Stimulated activated CD4-positive, alpha-beta T cell treated with anti-CD3 and anti-CD28 coated beads, Interleukin-1b, Interleukin-23, amount 100 ng/mL, for 48 hours (primary cell): ENCODE measurements at regions not wholly inside any gene's neighbourhood (a gene's known extent, or its start where the extent isn't known, plus 50 kb on each side); places are given as distances from the start of the nearest gene placed in this dataset.

Experiments used
- DNase-seq: peaks from one replicate; pipeline ENCODE4 v3.0.0-alpha.2; 2020

DNA sequence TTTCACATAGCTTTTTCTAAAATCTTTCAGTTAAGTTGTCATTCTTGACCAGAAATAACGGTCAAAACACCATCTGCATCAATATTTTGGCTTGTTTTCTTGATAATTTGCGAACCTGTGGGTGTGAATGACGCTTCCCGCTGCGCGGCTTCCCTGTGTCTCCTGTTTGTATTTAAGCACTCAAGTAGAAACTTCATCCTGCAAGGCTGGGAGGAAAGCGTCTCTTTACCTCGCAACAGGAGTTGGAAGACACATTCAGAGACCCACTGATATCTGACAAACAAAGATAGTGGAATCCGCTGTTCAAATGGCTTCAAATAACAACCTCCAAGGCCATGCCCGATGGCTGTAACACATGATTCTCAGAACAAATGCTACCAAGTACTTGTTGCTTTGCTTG, 704.9 kb downstream of the DCDC2C start:
- no peak for DNase-seq

DNA sequence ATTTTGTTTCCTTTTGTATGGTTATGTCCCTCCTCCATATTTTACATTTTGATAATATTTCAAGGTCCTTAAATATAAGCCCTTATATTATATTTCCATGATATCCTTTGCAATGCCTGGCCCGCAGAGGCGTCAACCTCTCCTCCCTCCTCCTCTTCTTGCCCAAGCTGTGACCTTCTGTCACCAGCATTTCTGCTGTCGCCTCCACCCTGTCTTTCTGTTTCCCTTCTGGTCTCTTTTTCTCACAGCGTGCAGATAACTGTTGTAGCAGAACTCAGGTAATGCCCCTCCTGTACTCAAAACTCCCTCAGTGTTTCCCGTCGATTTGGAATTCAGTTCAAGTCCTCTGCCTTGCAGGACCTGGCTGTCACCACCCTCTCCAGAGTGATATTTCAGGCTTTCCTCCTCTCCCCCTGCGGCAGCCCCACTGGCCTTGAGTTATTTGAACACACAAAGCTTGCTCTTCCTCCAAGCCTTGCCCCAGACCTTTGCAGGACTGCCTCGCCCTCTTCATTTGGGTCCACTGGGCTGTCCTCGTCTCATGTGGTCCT, 709.3 kb downstream of the DCDC2C start:
- no peak for DNase-seq

DNA sequence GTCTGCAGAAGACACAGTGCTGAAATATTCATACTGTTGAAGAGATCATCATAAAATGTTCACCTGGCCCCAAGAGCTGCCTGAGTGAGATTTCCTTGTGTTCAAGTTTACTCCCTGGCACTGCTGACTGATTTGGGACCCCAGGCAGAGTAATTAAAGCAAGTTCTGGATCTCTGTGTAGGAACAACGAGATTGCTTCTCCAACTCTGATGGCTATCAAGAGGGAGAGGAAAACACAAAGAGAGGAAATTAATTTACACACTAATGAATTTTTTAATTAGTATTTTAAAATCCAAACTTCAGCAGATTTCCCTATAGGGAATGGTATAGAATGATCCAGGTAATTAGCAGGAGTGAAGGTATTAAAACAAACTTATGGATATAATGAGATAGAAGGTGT, 711.8 kb downstream of the DCDC2C start:
- no peak for DNase-seq

DNA sequence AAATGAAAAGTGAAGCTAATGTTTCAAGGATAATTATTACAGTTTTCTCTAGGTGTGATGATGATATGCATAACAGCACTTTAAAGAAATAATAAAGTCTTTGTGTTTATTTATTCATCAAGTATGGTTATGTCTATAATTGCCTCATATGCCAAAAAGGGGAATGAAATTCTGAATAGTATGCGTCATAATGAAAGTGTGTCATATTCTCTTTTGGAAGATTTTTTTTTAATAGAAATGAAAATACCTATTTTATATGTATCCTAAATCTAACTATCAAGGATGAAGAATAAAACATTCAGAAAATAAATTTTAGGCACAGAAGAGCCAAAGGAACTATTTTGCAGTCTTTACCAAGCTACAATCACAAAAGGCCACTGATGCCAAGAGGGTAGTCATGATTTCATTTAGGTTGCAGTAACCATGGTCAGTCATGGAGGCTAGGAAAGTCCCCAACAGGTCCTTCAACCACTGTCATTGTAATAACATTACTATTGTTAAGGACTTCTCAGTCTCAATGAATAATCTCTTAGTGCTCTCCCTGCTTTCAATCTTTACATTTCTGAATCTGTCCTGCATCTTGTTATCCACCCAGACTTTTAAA, 712.5 kb downstream of the DCDC2C start:
- no peak for DNase-seq

DNA sequence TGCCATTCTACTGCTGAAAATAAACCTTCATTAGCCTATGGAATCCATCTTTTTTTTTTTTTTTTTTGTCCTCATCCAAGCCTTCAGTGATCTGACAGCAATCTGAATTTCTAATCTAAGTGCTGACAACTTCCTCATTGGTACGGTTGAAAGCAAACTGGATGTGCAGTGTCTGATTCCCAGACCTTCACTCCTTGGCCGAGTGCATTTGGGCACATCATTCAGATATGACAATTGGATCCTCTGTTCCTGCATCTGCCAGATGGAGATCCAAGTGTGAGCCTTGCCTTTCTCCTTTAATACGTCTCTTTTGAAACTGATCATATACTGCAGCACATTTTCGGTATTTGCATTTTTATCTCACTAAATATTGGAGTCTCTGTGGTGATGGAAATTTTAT, 713.1 kb downstream of the DCDC2C start:
- no peak for DNase-seq

DNA sequence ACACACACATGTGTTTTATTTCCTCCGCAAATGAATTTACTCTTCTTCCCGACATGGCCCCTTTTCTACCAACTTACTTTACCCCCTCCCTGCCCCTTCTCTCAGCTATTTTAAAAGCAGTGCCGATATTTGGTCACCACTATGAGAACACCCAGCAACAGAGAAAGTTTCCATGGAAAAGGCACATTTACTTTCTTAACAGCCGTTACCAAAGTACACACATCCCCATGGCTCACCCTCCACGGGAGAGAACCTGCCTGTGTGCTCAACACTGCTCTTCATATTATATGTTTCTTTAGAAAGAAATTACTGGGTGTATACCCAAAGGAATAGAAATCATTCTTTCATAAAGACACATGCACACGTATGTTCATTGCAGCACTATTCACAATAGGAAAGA, 714.4 kb downstream of the DCDC2C start:
- DNase-seq: no peak

DNA sequence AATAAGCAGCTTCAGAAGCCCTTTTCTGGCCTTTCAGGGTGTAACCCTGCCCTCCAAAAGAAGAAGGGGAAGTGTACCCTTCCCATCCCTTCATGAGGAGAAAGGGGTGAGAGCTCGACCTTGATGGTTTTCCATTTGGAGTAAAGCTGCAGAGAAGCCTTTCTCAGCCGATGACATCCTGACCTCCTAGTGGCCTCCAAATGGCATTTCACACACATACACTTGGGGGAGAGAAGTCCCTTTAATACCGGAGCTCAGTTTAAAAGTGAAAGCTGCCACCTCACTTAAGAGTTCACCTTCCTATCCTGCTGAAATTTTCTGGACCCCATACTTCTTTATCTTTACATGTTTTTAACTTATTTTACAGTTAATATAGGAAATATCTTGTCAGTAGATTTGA, 716.7 kb downstream of the DCDC2C start:
- no peak for DNase-seq

DNA sequence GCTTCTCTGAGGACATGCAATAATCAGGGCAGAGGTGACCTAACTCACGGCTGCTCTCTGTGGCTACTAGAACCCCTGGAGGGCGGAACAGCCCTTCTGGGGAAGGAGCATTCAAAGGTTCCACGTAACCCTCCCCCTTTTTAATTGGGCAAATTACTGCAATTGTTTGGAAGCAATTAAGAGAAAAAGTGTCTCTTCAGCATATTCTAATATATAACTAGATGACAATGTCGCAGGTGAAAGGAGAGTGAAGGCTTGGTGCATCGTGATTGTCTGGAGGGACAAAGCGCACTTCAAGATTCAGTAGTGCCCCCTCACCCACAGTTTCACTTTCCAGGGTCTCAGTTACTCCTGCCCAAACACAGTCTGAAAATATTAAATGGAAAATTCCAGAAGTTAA, 720.8 kb downstream of the DCDC2C start:
- DNase-seq: no peak

DNA sequence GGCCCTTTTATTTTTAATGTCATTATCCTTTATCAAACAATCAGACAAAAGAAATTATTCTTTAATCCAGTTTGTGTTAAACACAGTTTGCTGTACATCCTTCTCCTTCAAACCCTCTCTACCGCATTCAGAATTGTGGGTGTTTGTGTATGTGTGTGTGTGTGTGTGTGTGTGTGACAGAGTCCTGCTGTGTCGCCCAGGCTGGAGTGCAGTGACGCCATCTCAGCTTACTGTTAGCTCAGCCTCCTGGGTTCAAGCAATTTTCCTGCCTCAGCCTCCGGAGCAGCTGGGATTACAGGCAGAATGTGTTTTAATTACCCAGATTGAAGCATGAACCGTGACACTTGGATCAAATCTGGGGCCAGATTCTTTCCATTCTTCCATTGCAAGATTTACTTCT, 723.7 kb downstream of the DCDC2C start:
- DNase-seq: no peak

DNA sequence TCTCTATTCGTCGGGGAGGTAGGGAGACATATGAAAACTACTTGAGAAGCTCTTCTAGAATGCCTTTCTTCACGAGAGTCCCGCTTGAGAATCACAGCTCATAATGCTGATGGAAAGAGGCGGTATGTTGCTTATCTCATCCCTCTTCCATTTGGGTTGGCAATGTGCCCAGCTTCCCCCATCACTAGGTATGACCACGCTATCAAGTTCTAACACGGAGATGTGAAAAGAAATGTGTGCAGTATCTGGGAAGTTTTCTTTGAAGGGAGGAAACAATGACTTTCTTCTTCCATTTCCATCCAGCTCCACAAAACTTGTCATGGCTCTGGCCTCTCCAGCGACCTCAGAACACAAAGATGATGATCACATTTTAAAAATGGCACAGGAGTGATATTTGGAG, 742.4 kb downstream of the DCDC2C start:
- no peak for DNase-seq

DNA sequence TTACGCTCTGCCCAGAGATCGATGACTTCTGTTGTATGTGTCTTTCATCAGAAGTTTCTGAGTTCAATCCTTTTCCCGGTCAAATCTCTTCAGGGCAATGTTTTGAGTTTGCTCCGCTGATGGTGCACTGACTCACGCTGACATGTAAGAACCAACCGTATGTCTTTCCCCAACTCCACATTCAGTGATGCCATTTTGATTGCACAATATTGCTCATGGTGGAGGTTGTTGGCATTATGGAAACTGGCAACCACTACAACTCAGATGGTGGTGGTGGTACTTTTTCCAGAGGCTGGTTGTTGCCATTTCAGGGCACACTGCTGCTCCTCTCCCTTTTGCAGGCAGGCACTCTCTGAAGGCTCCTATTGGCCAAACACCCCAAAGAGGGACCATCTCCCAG, 751.5 kb downstream of the DCDC2C start:
- DNase-seq: no peak

DNA sequence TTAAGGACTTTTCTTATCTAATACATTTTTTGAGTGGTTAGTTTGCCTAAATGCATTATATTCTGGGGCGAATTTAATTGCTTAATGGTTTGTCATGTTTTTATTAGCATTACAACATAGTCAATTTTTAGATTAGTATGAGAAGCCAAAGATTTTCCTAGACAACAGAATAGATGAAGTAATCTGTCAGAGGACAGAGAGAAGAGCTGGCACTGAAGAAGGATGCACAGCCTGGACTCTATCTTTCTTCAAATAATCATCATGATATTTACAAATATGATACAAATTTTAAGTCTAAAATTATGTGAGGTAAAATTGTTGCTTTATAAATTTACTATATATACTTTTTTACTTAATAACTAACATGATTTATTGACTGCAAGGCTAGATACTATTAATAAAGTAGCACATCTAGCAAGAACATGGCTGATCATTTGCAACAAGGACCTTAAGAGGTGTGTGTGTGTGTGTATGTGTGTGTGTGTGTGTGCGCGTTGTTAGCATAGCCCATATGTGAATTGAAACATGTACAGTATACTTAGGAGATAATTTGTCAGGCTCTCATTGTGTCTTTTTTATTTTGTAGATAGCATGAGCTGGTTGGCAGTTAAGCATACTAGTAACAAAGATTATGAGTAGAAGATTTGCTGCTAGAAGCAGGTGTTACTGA, 752.2 kb downstream of the DCDC2C start:
- DNase-seq: no peak

DNA sequence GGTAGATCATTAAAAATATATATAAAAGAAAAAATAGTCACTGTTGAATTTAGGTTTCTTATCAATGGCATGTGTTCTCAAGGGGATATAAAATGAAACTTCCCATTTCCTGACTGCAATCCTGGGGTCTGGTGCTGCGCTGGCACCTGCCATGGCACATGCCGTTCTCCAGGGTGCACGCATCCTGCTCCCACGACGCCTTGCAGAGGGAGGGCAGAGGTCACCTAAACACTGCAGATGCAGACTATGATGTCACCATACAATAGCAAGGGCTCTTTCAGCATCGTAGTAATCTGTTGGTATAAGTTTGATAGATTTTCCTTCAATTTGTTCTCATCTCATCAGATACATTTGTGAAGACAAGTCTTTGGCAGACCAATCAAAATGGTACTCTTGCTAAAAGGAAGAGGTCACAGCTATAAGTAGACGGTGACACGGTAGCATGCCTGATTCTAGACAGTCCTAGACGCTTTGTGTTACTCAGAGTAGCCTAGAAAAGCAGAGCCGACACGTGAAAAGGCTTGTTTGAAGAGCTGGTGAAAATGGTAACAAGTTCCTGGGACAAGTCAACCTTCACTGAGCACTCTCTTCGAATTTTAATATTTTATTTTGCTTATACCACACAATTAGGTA, 761.4 kb downstream of the DCDC2C start:
- no peak for DNase-seq

DNA sequence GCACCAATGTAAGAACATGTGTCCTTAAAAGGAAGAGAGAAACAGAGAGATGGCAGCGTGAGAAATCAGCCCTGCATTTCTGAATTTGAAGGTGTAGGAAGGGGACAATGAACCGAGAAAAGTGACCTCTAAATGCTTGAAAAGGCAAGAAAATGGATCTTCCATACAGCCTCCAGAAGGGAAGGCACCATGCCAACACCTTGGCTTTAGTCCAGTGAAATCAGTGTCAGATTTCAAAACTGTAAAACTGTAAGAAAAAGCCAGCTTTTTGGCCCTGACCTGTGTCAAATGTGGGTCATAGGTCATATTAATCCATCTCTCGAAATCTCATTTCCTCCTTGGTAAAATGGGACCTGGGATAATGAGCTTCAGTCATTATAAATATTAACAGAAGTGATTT, 762.3 kb downstream of the DCDC2C start:
- no peak for DNase-seq

DNA sequence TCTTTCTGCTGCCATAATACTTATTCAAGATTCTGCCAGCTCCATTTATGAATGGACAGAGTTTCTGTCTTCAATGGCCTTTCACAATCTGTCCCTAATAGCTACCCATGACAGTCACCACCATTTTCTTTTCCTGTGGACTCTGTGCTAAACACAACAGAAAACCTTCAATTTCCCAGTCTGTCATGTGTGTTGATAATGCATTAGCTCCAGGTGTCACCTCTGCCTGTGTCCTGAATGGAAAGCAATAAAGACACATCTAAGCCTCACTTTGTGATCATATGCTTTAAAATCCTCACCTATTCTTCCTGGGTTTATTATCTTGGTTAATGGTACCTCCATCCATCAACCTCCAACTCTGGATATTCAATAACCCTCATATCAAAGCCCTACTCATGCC, 772.2 kb downstream of the DCDC2C start:
- DNase-seq: no peak

DNA sequence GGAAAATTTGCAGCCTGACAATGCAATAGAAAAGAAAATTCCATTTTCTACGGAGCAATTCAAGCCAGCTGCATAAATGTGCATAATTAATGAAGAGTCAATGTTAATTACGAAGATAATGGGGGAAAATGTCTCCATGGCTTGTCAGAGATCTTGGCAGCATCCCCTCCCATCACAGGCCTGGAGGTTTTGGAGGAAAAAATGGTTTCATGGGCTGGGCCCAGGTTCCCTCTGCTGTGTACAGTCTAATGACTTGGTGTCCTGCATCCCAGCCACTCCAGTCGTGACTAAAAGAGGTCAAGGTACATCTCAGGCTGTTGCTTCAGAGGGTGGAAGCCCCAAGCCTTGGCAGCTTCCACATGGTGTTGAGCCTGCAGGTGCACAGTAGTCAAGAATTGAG, 779.7 kb downstream of the DCDC2C start:
- no peak for DNase-seq

DNA sequence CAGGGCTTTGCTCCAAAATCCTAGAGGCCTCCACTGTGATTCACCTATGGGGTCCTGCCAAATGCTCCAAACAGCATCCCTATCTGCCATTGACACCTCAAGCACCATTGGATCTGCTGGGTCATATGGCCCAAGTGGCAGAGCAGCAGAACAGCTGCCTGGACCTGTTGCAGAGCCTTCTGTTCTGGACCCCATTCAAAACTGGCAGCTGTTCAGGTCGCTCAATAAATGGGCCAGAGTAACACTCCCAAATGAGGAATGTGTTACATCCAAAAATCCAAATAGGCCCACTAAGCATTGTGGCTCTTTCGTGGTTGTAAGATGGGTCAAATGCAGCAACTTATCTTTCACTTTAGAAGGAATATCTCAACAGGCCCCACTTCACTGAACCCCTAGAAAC, 783.6 kb downstream of the DCDC2C start:
- DNase-seq: no peak

DNA sequence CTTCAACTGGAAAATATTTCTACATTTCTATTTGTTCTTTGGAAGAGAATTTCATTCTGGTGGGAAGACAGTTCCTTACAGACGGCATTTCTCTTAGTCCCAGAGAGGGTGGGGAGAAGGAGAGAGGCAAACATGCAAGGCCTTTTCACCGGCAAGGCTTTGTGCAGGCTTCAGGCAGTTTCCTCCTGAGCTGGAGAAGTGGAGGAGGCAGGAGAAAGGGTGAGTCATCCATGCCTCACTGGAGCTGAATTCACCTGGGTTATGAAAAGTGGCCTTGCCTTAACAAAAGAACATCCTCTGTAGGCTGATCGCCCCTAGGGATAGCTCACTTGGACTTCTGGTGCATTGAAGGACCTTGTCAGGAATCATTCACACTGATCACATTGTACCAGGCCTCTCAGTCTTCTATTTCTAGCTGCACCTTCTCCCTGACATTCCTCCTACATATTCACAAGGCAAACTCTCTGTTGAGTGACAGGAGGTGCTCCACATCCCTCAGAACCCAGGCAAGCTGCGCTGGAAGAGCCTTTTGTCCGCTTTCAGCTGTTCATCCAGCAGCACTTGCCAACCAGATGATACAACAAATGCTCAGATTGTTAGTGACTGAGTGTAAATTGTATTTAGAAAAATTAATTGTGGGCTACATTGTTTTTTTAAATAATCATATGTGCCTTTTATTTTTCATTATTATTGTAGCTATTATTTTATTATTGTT, 796.1 kb downstream of the DCDC2C start:
- DNase-seq: no peak

DNA sequence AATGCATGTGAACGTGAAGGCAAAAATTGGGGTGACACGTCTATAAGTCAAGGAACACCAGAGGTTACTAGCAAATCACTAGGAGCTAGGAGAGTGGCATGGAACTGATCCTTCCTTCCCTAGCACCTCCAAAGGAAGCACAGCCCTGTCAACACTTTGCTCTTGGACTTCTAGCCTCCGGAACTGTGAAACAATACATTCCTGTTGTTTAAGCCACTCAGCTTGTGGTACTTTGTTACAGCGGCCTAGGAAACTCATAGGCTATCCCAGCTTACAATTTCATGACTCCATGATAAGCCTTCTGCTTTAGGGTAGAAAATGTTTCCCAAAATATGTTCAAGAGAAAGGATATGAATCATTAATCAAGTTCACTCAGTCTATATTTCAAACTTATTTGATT, 798.1 kb downstream of the DCDC2C start:
- DNase-seq: no peak

DNA sequence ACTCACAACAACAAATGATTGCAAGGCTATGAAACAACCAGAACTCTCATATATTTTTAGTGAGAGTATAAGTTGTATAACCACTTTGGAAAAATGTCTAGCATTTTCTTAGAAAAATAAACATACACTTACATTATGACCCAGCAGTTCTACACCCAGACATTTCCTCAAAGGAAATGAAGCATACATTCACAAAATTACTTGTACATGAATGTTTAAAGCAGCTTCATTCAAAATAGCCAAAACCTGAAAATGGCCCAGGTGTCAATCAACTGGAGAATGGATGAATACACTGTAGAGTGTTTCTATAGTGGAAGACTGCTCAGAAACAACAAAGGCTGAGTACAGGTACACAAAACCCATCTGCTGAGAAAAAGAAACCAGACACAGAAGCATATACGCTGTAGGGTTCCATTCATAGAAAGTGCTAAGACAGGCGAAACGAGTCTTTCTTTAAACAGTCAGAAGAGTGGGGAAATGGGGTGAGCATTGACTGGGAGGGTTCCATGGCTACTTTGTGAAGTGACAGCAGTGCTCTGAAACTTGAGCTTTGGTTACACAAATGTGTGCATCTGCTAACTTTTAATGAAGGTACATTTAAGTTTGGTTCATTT, 799.0 kb downstream of the DCDC2C start:
- no peak for DNase-seq

DNA sequence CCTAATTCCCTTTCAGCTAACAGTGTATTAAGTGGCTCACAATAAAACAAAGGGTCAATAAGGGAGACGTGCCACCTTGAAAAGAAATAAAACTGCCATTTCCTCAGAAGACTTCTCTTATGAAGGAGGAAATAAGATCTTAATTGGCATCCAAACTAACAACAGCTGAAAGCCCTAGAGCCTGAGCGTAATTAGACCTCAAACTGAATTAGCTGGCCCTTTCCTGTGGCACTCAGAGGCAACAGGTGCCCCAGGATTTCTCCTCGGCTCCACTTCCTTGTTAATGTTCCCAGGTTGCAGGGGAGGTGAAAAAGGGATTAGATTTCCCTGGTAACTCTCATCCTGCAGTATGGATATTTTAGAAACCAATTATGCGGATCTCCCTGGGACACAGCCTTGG, 804.3 kb downstream of the DCDC2C start:
- no peak for DNase-seq

DNA sequence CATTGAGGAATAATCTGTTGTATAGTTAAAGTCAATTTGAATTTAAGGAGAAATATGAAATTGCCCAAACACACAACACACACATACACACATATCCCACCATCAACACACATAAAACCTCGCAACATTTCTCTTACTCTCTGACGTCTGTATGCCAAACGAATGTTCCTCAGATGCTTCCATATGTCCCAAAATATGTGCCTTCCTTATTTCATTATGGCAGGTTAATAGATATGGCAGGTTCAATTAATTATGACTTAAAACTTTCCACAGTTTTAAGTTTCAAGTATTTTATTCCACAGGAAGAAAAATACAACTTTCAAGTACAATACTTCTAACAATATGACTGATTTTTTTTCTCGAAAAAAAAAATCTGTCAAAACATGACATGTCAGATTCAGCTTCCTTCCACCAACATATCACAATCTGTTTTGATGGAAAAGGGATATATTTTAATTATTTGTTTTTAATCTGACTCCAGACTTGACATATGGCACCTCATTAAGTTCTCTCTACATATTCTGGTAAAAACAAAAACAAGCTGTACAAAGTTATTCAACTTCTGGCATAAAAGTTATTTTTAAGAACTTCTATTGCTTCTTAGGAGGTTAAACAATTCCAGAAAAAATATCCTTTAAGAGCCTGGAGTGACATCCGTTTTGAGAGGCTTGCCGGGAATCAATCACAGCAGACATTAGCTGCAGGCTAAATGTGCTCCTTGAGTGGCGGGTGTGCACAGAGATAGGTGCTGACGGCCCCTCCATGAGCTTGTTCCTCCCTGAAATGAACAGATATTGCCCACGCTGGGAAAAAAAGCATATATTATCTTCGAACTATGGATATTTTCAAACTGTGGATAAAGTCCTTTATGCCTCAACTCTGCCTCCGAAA, 812.7 kb downstream of the DCDC2C start:
- no peak for DNase-seq
